Neural cell (in vitro differentiated cells): ENCODE measurements at regions not wholly inside any gene's neighbourhood (a gene's known extent, or its start where the extent isn't known, plus 50 kb on each side); places are given as distances from the start of the nearest gene placed in this dataset.

Experiments
- H2AFZ ChIP-seq: fragments of 200-600, 300-800 bp; sonication (generic), shearing (Covaris generic); 2 replicates; pipeline ENCODE4 v1.6.0; 2014; ENCODE audit warnings: low read depth, mild to moderate bottlenecking, antibody characterized with exemption, low read length, moderate library complexity
- H3F3A ChIP-seq: fragments of 200-600 bp; shearing (Covaris generic); 2 replicates; pipeline ENCODE4 v1.6.1; 2016; ENCODE audit warnings: mild to moderate bottlenecking, moderate library complexity, mixed read lengths, antibody characterized with exemption, low read length; ENCODE audit not compliant: insufficient read depth, poor library complexity, severe bottlenecking
- H3K27ac ChIP-seq: fragments of 200-600, 300-800 bp; sonication (generic), shearing (Covaris generic); 2 replicates; pipeline ENCODE4 v1.5.1; 2014; ENCODE audit warnings: mild to moderate bottlenecking, low read length, moderate library complexity
- H3K27me3 ChIP-seq: fragments of 300-800, 200-600 bp; sonication (generic), shearing (Covaris generic); 2 replicates; pipeline ENCODE4 v1.6.0; 2014; ENCODE audit warnings: mild to moderate bottlenecking, low read depth, low read length, moderate library complexity; ENCODE audit not compliant: insufficient read depth
- H3K36me3 ChIP-seq: fragments of 300-800, 200-600 bp; sonication (generic), shearing (Covaris generic); 2 replicates; pipeline ENCODE4 v1.5.1; 2014; ENCODE audit warnings: mild to moderate bottlenecking, antibody characterized with exemption, low read length, moderate library complexity; ENCODE audit not compliant: insufficient read depth
- H3K4me2 ChIP-seq: fragments of 300-800, 200-600 bp; sonication (generic), shearing (Covaris generic); 2 replicates; pipeline ENCODE4 v1.6.0; 2014; ENCODE audit warnings: mild to moderate bottlenecking, low read length
- H3K4me3 ChIP-seq: fragments of 300-800, 200-600 bp; sonication (generic), shearing (Covaris generic); 2 replicates; pipeline ENCODE4 v1.5.1; 2014; ENCODE audit warnings: mild to moderate bottlenecking, low read length, moderate library complexity
- H3K79me2 ChIP-seq: fragments of 200-600 bp; shearing (Covaris generic); replicated peaks from 2 replicates; pipeline ENCODE4 v1.6.0; 2014; ENCODE audit warnings: mild to moderate bottlenecking, low read length, moderate library complexity; ENCODE audit not compliant: insufficient read depth
- H3K9ac ChIP-seq: fragments of 300-800, 200-600 bp; sonication (generic), shearing (Covaris generic); 2 replicates; pipeline ENCODE4 v1.6.1; 2016; ENCODE audit warnings: mild to moderate bottlenecking, low read length, mixed read lengths
- H3K9me2 ChIP-seq: fragments of 200-600 bp; shearing (Covaris generic); 2 replicates; pipeline ENCODE4 v1.6.1; 2016; ENCODE audit warnings: mild to moderate bottlenecking, low read length, mixed read lengths; ENCODE audit not compliant: insufficient read depth
- H3K9me3 ChIP-seq: fragments of 200-600, 300-800 bp; sonication (generic), shearing (Covaris generic); 2 replicates; pipeline ENCODE4 v1.6.1; 2016; ENCODE audit warnings: mild to moderate bottlenecking, mixed run types, low read length, moderate library complexity, mixed read lengths
- H4K20me1 ChIP-seq: fragments of 200-600 bp; shearing (Covaris generic); 2 replicates; pipeline ENCODE4 v1.6.1; 2016; ENCODE audit warnings: mild to moderate bottlenecking, mixed run types; ENCODE audit not compliant: insufficient read depth
- CTCF ChIP-seq: fragments of 450-650 bp; IDR thresholded peaks from 2 replicates; pipeline ENCODE4 v1.5.1; 2014; ENCODE audit warnings: antibody characterized with exemption, mild to moderate bottlenecking, moderate library complexity; ENCODE audit not compliant: poor library complexity, severe bottlenecking
- EP300 ChIP-seq: fragments of 450-650 bp; conservative IDR thresholded peaks from 2 replicates; pipeline ENCODE4 v1.6.1; 2014; ENCODE audit warnings: antibody characterized with exemption, mild to moderate bottlenecking, moderate library complexity; ENCODE audit not compliant: poor library complexity, severe bottlenecking
- EZH2 ChIP-seq: fragments of 200-600, 300-800 bp; shearing (Covaris generic), sonication (generic); IDR thresholded peaks from 2 replicates; pipeline ENCODE4 v1.6.1; 2014; ENCODE audit warnings: antibody characterized with exemption, low read length, borderline replicate concordance, mild to moderate bottlenecking; ENCODE audit not compliant: insufficient read depth, poor library complexity, severe bottlenecking
- MXI1 ChIP-seq: fragments of 450-650 bp; conservative IDR thresholded peaks from 2 replicates; pipeline ENCODE4 v1.6.1; 2014; ENCODE audit warnings: antibody characterized with exemption, mild to moderate bottlenecking; ENCODE audit not compliant: poor library complexity, severe bottlenecking
- POLR2AphosphoS5 ChIP-seq: IDR thresholded peaks from 2 replicates; pipeline ENCODE4 v1.6.1; 2012
- RAD21 ChIP-seq: fragments of 450-650 bp; conservative IDR thresholded peaks from 2 replicates; pipeline ENCODE4 v1.6.1; 2014; ENCODE audit warnings: antibody characterized with exemption, mild to moderate bottlenecking, moderate library complexity
- SMC3 ChIP-seq: fragments of 450-650 bp; conservative IDR thresholded peaks from 2 replicates; pipeline ENCODE4 v1.6.1; 2014; ENCODE audit warnings: antibody characterized with exemption, mild to moderate bottlenecking, moderate library complexity; ENCODE audit not compliant: poor library complexity
- TAF1 ChIP-seq: IDR thresholded peaks from 2 replicates; pipeline ENCODE4 v1.6.1; 2012; ENCODE audit warnings: low read depth
- TF ChIP-seq, protein P1 (sequence below): IDR thresholded peaks from 2 replicates; pipeline ENCODE4 v1.6.1; 2012; ENCODE audit warnings: borderline replicate concordance

- Histone ChIP-seq H3K79me2 (no peaks in the 10 kb centered on the region), H3K9ac (no peak overlapping the region), H3K27ac (no peak overlapping the region), H3K4me3 (no peak overlapping the region), H4K20me1 (no peaks in the 10 kb centered on the region), H2AFZ (no peak overlapping the region), H3F3A (no peaks in the 10 kb centered on the region), H3K9me2 (no peaks in the 10 kb centered on the region), H3K27me3 (no peaks in the 10 kb centered on the region), H3K4me2 (no peak overlapping the region), H3K36me3 (no peaks in the 10 kb centered on the region), H3K9me3 (no peaks in the 10 kb centered on the region)
- TF ChIP-seq TAF1 (no peak), RAD21 (no peak)
These were observed 111.5 kb upstream of the SELENOK start for GRCh38 chr3:54003136-54003535.

GRCh38 chr3:53999725-54000124 lies 108.1 kb upstream of the SELENOK start:
- Histone ChIP-seq H3K79me2 (no peaks in the 10 kb centered on the region), H2AFZ (no peak overlapping the region), H3K4me2 (no peak overlapping the region), H3F3A (no peaks in the 10 kb centered on the region), H3K4me3 (no peak overlapping the region), H3K9ac (no peak overlapping the region), H3K9me3 (no peaks in the 10 kb centered on the region), H4K20me1 (no peaks in the 10 kb centered on the region), H3K27me3 (no peaks in the 10 kb centered on the region), H3K36me3 (no peaks in the 10 kb centered on the region), H3K27ac (no peak overlapping the region), H3K9me2 (no peaks in the 10 kb centered on the region)
- TF ChIP-seq SMC3, result no peak
- no peak for TF ChIP-seq RAD21
- TF ChIP-seq, protein P1, sequence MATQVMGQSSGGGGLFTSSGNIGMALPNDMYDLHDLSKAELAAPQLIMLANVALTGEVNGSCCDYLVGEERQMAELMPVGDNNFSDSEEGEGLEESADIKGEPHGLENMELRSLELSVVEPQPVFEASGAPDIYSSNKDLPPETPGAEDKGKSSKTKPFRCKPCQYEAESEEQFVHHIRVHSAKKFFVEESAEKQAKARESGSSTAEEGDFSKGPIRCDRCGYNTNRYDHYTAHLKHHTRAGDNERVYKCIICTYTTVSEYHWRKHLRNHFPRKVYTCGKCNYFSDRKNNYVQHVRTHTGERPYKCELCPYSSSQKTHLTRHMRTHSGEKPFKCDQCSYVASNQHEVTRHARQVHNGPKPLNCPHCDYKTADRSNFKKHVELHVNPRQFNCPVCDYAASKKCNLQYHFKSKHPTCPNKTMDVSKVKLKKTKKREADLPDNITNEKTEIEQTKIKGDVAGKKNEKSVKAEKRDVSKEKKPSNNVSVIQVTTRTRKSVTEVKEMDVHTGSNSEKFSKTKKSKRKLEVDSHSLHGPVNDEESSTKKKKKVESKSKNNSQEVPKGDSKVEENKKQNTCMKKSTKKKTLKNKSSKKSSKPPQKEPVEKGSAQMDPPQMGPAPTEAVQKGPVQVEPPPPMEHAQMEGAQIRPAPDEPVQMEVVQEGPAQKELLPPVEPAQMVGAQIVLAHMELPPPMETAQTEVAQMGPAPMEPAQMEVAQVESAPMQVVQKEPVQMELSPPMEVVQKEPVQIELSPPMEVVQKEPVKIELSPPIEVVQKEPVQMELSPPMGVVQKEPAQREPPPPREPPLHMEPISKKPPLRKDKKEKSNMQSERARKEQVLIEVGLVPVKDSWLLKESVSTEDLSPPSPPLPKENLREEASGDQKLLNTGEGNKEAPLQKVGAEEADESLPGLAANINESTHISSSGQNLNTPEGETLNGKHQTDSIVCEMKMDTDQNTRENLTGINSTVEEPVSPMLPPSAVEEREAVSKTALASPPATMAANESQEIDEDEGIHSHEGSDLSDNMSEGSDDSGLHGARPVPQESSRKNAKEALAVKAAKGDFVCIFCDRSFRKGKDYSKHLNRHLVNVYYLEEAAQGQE, result no peak
- TF ChIP-seq TAF1, result no peak
- no peak for TF ChIP-seq POLR2AphosphoS5
- no peak for TF ChIP-seq CTCF
- no peak for TF ChIP-seq MXI1
- no peak for TF ChIP-seq EZH2

DNA sequence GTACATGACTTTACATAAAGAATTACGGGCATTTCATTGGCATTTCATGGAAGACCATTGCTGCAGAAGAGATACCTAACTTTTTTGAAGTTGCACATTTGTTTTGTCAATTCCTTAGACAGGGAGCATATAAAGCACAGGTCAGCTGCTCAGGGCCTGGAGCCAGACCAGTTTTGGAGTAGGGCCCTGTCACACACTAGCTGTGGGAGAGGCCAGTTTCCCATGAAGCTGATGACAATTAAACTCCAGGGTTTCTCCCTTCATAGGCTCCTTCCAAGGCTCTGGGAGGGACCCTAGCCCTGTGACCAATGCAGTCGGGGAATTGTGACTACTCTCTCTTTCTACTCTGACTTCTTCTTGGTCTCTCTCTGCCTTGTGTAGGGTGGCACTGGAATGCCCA lies 107.3 kb upstream of the SELENOK start:
- Histone ChIP-seq H4K20me1 (no peaks in the 10 kb centered on the region), H3K9ac (no peak overlapping the region), H3K36me3 (no peaks in the 10 kb centered on the region), H3K9me2 (no peaks in the 10 kb centered on the region), H3K79me2 (no peaks in the 10 kb centered on the region), H3F3A (no peaks in the 10 kb centered on the region), H2AFZ (no peak overlapping the region), H3K4me2 (no peak overlapping the region), H3K9me3 (no peaks in the 10 kb centered on the region), H3K27ac (no peak overlapping the region), H3K27me3 (no peaks in the 10 kb centered on the region), H3K4me3 (no peak overlapping the region)
- TF ChIP-seq, protein P1, result no peak
- TF ChIP-seq EZH2 (no peak), RAD21 (no peak), POLR2AphosphoS5 (no peak), MXI1 (no peak), CTCF (no peak), TAF1 (no peak), EP300 (no peak), SMC3 (no peak)
